ENCODE measurements at regions not wholly inside any gene's neighbourhood (a gene's known extent, or its start where the extent isn't known, plus 50 kb on each side); places are given as distances from the start of the nearest gene placed in this dataset.
"Not testable (repeated sequence)": the region's sequence is repeated elsewhere in the genome, so short reads cannot be mapped to it uniquely, and the experiment has no call there.

DNA sequence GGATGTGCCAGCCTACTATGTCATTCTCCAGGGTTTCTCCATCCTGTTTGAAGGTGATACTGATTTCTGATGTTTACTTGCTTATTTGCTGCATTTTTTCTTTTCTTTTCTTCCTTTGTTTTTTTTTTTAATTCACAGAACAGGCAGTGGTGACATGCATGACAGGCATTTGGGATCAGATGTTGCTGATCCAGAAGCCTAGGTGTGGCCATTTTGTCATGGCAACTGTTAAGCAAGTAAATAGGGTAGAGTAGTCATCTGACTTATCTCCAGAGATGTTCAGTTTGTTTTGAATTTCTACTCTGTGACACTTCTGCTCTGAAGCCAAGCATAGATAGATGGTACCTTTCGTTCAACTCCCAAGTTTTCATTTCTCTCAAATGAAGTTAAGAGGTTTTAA is 85.4 kb upstream of the IKBKE start:
- not testable (repeated sequence) for DNase-seq (ENCODE audit: low spot score); H3K4me3 ChIP-seq; H3K27ac ChIP-seq

DNA sequence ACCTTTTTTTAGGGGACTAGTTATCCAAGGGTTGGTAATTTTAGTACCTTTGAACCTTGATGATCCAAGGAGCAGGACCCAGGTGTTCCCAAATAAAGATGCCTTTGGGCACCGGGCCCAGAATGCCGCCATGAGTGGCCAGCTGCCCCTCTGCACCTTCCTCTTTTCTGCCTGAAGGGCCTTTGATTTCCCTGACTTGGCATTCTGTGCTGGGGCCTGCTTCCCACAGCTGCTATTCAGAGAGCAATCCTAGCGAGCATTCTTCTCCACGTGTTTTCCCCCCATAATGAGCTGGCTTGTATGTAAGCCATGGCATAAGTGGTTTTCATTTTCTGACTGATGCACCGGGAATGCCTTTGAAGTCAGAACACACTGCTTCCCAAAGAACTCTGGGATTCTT is 82.6 kb upstream of the IKBKE start:
- not testable (repeated sequence) for H3K4me3 ChIP-seq; DNase-seq (ENCODE audit: low spot score); H3K27ac ChIP-seq

DNA sequence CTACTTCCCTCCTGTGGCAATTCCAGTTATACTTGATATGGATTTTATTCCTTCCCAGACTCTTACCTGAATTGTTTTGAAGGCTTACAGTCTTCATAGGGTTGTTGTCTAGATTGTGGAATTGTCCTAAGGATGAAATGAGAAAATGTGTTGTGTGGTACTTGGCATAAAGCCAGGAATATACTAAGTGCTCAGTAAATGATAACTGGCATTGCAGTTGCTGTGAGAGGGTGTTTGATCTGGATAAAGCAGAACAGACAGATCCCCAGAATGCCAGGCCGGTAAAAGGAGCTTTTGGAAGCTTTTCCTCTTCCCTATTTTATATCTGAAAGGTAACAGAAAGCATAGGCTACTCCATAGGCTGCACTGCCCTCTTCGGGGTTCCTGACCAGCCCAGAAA is 78.4 kb upstream of the IKBKE start:
- H3K4me3 ChIP-seq; H3K27ac ChIP-seq; DNase-seq (ENCODE audit: low spot score): not testable (repeated sequence)

DNA sequence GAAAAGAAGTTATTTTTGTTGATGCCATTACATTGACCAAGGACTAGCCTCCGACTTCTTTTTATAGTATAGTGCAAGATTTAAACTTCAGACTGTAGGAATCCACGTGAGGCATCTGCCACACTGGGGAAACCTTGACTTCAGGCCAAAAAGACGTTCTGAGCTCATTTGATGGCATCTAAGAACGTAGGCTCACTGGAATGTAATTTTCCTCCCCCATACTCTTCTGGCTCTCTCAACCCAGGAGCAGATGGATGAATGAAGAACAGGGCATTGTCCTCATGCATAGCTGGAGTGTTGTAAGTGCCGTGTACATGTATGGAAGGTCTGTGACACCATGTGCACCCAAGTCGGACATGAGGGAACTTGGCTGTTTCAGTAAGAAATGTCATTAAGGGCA is 72.8 kb upstream of the IKBKE start:
- H3K4me3 ChIP-seq; H3K27ac ChIP-seq; DNase-seq (ENCODE audit: low spot score): not testable (repeated sequence)

DNA sequence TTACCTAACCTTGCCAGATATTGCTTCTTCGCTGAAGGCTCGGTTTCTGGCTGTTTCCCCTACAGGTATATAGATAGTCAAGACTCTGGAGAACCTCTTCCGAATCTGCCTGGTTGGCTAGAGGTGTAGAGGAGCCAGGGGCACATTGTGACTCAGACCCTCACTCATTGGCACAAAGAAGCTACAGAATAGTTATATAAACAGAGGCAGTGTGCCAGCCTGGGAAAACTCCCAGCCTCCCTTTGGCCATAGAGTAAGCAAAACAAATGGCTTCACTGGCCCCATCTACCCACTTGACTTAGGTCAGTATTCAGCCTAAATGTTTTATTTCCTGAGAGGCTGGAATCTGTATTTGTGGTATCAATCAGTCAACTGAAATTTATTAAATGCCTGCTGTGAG is 72.0 kb upstream of the IKBKE start:
- H3K27ac ChIP-seq; DNase-seq (ENCODE audit: low spot score); H3K4me3 ChIP-seq: not testable (repeated sequence)

DNA sequence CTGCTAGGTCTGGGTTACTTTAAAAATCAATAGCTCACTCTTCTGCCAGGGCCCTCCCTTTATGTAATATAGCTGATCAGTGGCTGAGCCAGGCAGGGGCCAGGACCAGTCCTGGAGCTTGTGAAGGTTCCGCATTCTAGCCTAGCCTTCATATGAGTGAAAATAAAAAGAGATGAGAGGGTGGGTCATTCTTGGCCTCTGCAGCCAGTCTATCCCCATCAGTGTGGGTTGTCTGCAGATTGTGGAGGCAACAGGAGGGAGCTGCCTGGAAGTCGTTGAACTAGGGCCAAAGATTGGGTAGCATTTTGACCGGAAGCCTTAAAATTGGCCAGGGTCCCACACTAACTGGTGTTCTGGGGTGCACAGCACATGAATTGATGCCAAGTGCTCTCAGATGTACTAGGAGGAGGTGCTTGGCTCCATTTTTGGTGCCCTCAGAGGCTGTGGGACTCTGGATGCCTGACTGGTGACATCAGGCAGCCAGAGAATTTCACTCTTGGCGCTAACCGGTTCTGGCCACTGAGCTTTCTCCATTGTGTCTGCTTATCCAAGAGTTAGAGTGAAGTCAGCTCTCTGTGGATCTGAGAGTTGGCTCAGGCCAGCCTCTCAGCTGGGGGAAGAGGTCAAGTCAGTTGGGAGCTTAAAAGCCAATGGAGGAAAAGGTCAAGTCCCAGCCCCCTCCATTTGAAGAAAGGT is 66.5 kb upstream of the IKBKE start:
- not testable (repeated sequence) for H3K4me3 ChIP-seq; DNase-seq (ENCODE audit: low spot score)
- H3K27ac ChIP-seq: peak overlapping the region in 1 of 2 donors; percentile 66

DNA sequence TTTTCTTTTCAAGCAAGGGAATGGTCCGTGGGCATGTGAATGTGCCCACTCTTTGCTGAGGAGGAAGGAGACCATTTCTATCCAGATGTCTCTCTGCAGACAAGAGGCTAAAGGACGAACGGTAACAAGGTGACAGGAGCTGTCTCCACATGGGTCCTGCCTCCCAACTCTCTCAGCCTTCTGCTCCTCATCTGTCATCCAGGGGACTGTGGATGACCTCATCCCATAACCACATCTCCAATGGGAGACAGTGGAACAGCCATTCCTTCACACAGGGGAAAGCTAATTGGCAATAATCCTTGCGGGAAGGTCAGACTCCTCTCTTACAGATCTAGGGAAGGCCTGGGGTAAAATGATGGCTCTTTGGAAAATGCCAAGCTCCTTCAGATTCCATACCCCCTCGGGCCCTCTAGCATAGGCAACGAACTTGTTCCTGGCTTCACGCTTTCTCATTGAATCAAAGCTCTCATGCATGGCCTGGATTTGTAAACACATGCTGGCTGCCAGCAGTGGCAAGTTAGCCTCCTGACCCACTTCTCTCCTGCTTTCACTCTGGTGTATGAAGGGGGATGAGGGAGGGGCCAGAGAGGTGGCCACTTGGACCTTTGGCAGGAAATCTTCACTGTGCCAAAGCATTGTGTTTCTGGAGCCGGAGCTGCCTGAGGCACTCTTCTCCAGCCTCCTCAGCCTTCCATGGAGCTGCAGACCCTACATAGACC is 65.8 kb upstream of the IKBKE start:
- peak overlapping the region in 1 of 2 donors; percentile 66 for H3K27ac ChIP-seq
- H3K4me3 ChIP-seq; DNase-seq (ENCODE audit: low spot score): not testable (repeated sequence)

DNA sequence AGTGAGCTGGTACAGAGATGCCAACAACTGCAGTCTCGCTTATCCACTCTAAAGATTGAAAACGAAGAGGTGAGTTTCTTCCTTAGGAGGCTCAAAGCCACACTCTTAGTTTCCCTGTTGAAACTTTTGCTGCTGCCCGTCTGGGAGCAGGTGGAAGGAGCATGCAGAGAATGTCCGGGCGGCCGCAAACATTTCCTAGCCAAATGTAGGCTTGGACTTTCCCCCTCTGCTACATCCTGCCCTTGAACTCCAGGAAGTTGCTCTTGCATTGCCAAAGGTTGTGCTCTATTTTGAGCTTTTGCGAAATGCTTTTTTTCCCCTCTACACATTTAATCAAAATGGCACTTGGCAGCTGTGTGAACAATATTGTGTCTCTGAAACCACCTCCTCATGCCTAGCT is 65.0 kb upstream of the IKBKE start:
- not testable (repeated sequence) for DNase-seq (ENCODE audit: low spot score); H3K4me3 ChIP-seq

DNA sequence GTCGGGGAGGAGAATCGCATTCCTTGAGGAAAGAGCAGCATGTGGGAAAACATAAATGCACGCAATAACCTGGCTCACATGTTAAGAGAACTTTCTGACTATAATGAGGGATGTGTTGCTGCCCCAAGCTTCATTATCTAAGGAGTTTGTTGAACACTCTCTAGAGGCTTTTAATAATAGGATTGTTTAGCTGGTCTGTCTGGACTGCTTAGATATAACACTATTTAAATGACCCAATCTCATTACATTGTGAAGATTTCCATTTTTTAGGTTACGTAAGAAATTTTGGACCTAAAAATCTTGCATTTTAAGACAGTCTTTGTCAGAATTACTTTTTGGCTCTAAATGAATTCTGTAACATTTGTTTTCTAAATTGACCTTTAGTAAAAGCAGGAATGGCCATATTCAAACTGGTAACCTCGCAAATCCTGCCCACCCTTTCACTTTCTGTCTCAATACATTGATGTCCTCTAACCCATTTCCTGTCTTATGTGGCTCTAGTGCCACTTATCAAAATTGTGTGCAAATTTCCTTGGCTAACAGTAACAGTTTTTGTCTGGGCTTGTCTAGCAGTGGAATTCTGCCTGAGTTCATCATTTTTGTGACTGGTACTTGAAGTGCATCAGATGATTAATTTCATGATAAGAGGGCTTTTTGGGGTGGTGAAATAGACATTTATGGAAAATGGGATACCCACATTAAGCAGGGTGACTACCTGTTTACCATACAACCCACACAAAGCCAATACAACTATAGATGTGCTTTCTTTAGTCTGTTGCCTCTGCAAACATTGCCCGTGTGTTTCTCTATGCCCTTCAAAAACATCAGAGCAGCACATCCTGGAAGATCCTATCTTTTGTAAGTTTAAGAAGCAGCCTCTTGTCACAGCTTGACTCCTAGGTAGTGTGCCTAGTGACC is 61.6 kb upstream of the IKBKE start:
- DNase-seq (ENCODE audit: low spot score); H3K4me3 ChIP-seq; H3K27ac ChIP-seq: not testable (repeated sequence)

More for the DNA sequence above, 65.0 kb upstream of the IKBKE start:
- H3K27ac ChIP-seq: not testable (repeated sequence)

DNA sequence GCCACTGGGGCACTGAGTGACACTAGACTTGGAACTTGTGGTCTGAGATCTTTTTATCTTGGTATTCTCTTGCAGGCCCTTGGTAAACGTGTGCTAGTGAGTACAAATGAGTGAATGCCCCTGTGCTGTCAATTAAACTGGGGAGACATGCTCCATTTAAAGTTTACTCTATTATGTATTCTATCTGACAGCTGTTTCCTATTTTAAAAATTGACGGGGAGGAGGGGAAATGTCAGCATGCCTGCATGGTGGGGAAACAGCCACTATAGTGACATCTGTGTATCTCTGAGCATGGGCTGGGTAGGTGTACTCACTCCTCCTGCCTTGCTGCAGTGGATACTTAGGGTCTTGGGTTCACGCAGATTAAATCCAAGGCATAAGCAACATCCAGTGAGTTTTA is 59.0 kb upstream of the IKBKE start:
- Histone ChIP-seq H3K27ac (no peak overlapping the region), H3K4me3 (no peak overlapping the region)
- TF ChIP-seq, protein P1, sequence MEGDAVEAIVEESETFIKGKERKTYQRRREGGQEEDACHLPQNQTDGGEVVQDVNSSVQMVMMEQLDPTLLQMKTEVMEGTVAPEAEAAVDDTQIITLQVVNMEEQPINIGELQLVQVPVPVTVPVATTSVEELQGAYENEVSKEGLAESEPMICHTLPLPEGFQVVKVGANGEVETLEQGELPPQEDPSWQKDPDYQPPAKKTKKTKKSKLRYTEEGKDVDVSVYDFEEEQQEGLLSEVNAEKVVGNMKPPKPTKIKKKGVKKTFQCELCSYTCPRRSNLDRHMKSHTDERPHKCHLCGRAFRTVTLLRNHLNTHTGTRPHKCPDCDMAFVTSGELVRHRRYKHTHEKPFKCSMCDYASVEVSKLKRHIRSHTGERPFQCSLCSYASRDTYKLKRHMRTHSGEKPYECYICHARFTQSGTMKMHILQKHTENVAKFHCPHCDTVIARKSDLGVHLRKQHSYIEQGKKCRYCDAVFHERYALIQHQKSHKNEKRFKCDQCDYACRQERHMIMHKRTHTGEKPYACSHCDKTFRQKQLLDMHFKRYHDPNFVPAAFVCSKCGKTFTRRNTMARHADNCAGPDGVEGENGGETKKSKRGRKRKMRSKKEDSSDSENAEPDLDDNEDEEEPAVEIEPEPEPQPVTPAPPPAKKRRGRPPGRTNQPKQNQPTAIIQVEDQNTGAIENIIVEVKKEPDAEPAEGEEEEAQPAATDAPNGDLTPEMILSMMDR (IDR thresholded peaks at IDR 0.05): no peak
- DNase-seq (ENCODE audit: low spot score): no peak

DNA sequence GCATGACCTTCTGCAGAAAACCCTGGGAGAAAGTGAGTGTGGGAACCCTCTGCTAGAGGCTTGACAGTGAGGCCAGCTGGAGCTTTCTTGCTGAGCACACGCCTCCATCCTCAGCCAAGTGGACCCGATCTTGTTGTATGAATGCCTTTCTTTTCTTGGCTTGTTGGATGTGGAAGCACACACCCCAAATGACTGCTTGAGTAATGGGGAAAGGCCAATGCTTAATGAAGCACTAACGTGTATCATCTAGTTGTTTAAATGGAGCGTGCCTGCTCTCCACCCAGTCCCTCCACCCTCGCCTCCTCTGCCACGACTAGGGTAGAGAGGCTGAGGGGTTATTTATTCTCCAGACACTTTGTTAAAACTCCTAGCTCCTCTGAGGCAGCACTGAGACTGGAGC is 54.3 kb upstream of the IKBKE start:
- H3K4me3 ChIP-seq: no peak overlapping the region
- TF ChIP-seq, protein P1 (IDR thresholded peaks at IDR 0.05): no peak

More for the DNA sequence above, 54.3 kb upstream of the IKBKE start:
- no peak overlapping the region for H3K27ac ChIP-seq
- no peak for DNase-seq (ENCODE audit: low spot score)
